ENCODE measurements at regions not wholly inside any gene's neighbourhood (a gene's known extent, or its start where the extent isn't known, plus 50 kb on each side); places are given as distances from the start of the nearest gene placed in this dataset.

DNA sequence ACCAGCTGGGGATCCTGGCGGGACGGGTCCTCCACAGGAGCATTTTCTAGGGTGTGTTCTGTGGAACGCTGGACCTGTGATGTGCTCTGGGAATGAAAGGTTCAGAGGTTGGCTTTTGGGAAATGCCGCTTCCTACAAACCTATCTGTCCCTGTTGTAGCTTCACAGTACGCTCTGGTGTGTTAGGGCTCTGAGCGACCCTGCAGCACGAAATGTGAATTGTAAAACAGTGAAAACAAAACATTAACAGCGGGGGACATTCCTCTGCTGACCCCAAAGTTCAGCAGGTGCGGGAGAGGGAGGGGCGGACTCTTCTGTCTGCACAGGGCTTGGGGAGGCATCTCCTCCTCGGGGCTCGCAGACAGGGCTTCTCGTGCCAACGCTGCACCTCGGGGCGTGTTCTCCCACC lies 155.9 kb downstream of the NRN1 start:
- Histone ChIP-seq H3K4me1 (ENCODE audit: insufficient read depth, low read length) (peaks cover 3% of the 10 kb centered on the region), H3K9ac (ENCODE audit: low read length) (peak overlapping the region; percentile 27), H4K20me1 (ENCODE audit: insufficient read depth, low read length) (no peaks in the 10 kb centered on the region), H3K36me3 (ENCODE audit: insufficient read depth, low read length) (no peaks in the 10 kb centered on the region), H3K4me2 (ENCODE audit: low read length) (peak overlapping the region; percentile 84), H3K27ac (ENCODE audit: low read depth, low read length) (no peak overlapping the region), H3K79me2 (ENCODE audit: insufficient read depth, low read length) (no peaks in the 10 kb centered on the region), H3K27me3 (ENCODE audit: insufficient read depth, low read length) (peaks cover 2% of the 10 kb centered on the region), H3K9me3 (ENCODE audit: insufficient read depth, low read depth, low read length) (no peaks in the 10 kb centered on the region), H2AFZ (ENCODE audit: low read depth, low read length) (peak overlapping the region; percentile 94), H3K4me3 (ENCODE audit: insufficient read depth, low read depth, low read length) (peak overlapping the region; percentile 51)
- Mint-ChIP-seq H3K9me3 (ENCODE audit: unreplicated experiment) (peaks cover 5% of the 10 kb centered on the region), H3K27me3 (ENCODE audit: low read depth, unreplicated experiment) (peaks cover 72% of the 10 kb centered on the region), H3K4me3 (ENCODE audit: unreplicated experiment) (peak overlapping the region; percentile 62), H3K27ac (ENCODE audit: unreplicated experiment) (no peak overlapping the region), H3K4me1 (ENCODE audit: low read depth, unreplicated experiment) (peaks cover 2% of the 10 kb centered on the region), H3K36me3 (ENCODE audit: low read depth, unreplicated experiment) (no peaks in the 10 kb centered on the region)
- FAIRE-seq (no peak), DNase-seq (ENCODE audit: low read depth) (no peak)
- TF ChIP-seq EZH2 (IDR thresholded peaks at IDR 0.05; ENCODE audit: insufficient read depth, low read length) (no peak), CTCF (IDR thresholded peaks at IDR 0.05; ENCODE audit: insufficient read depth, low read depth, low read length) (no peak)

- Histone ChIP-seq H4K20me1 (ENCODE audit: insufficient read depth, low read length) (no peaks in the 10 kb centered on the region), H3K9ac (ENCODE audit: low read length) (no peak overlapping the region), H3K27me3 (ENCODE audit: insufficient read depth, low read length) (peaks cover 6% of the 10 kb centered on the region), H3K79me2 (ENCODE audit: insufficient read depth, low read length) (no peaks in the 10 kb centered on the region), H3K4me3 (ENCODE audit: insufficient read depth, low read depth, low read length) (no peak overlapping the region), H3K9me3 (ENCODE audit: insufficient read depth, low read depth, low read length) (no peaks in the 10 kb centered on the region), H3K4me2 (ENCODE audit: low read length) (no peak overlapping the region), H3K36me3 (ENCODE audit: insufficient read depth, low read length) (no peaks in the 10 kb centered on the region), H3K4me1 (ENCODE audit: insufficient read depth, low read length) (peaks cover 3% of the 10 kb centered on the region), H3K27ac (ENCODE audit: low read depth, low read length) (no peak overlapping the region), H2AFZ (ENCODE audit: low read depth, low read length) (no peak overlapping the region)
- FAIRE-seq = no peak
- Mint-ChIP-seq H3K4me3 (ENCODE audit: unreplicated experiment) (no peak overlapping the region), H3K27ac (ENCODE audit: unreplicated experiment) (no peak overlapping the region), H3K4me1 (ENCODE audit: low read depth, unreplicated experiment) (peaks cover 2% of the 10 kb centered on the region), H3K36me3 (ENCODE audit: low read depth, unreplicated experiment) (no peaks in the 10 kb centered on the region), H3K9me3 (ENCODE audit: unreplicated experiment) (peaks cover 7% of the 10 kb centered on the region), H3K27me3 (ENCODE audit: low read depth, unreplicated experiment) (peaks cover 78% of the 10 kb centered on the region)
- no peak for DNase-seq (ENCODE audit: low read depth)
- TF ChIP-seq EZH2 (IDR thresholded peaks at IDR 0.05; ENCODE audit: insufficient read depth, low read length) (no peak), CTCF (IDR thresholded peaks at IDR 0.05; ENCODE audit: insufficient read depth, low read depth, low read length) (no peak)
These were observed 159.8 kb downstream of the NRN1 start for GRCh38 chr6:5846889-5847288.

DNA sequence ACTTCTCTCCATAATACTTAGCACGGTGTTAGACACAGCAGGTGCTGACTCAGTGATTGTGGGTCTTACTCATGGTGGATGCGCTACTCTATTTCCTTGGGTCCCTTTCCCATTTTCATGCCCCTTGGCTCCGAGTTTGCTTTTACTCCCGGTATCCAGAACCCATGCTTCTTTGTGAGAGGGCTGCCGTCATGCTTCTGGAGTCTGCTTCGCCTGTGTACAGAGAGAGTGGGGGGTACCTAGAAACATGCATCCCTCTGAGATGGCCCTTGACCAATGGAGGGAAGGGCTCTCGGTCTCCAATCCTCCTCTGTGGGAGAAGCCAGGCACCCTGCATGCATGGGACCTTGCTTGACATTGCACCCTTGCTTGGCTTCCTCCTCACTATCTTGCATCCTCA lies 160.4 kb downstream of the NRN1 start:
- no peaks in the 10 kb centered on the region for H3K36me3 Mint-ChIP-seq (ENCODE audit: low read depth, unreplicated experiment)
- FAIRE-seq (no peak), DNase-seq (ENCODE audit: low read depth) (no peak)
- no peak overlapping the region for H3K4me3 ChIP-seq (ENCODE audit: insufficient read depth, low read depth, low read length)
- peaks cover 80% of the 10 kb centered on the region for H3K27me3 Mint-ChIP-seq (ENCODE audit: low read depth, unreplicated experiment)
- TF ChIP-seq EZH2 (IDR thresholded peaks at IDR 0.05; ENCODE audit: insufficient read depth, low read length) (no peak), CTCF (IDR thresholded peaks at IDR 0.05; ENCODE audit: insufficient read depth, low read depth, low read length) (no peak)
- H3K4me2 ChIP-seq (ENCODE audit: low read length) = no peak overlapping the region
- H4K20me1 ChIP-seq (ENCODE audit: insufficient read depth, low read length) = no peaks in the 10 kb centered on the region
- H3K79me2 ChIP-seq (ENCODE audit: insufficient read depth, low read length) = no peaks in the 10 kb centered on the region
- H3K9me3 ChIP-seq (ENCODE audit: insufficient read depth, low read depth, low read length) = no peaks in the 10 kb centered on the region
- no peak overlapping the region for H2AFZ ChIP-seq (ENCODE audit: low read depth, low read length)
- H3K27ac ChIP-seq (ENCODE audit: low read depth, low read length) = no peak overlapping the region
- H3K27me3 ChIP-seq (ENCODE audit: insufficient read depth, low read length) = peaks cover 6% of the 10 kb centered on the region
- H3K4me1 Mint-ChIP-seq (ENCODE audit: low read depth, unreplicated experiment) = no peaks in the 10 kb centered on the region
- H3K27ac Mint-ChIP-seq (ENCODE audit: unreplicated experiment) = no peak overlapping the region
- H3K9ac ChIP-seq (ENCODE audit: low read length) = no peak overlapping the region
- H3K4me1 ChIP-seq (ENCODE audit: insufficient read depth, low read length) = peaks cover 2% of the 10 kb centered on the region
- H3K36me3 ChIP-seq (ENCODE audit: insufficient read depth, low read length) = no peaks in the 10 kb centered on the region
- H3K9me3 Mint-ChIP-seq (ENCODE audit: unreplicated experiment) = peaks cover 7% of the 10 kb centered on the region
- no peak overlapping the region for H3K4me3 Mint-ChIP-seq (ENCODE audit: unreplicated experiment)
